GM12878 (cell line): ENCODE measurements at regions not wholly inside any gene's neighbourhood (a gene's known extent, or its start where the extent isn't known, plus 50 kb on each side); places are given as distances from the start of the nearest gene placed in this dataset.

Experiments used
- ATAC-seq: fragments of 200-7000 bp; cut with Tn5 transposase; 3 replicates; pipeline ENCODE4 v1.9.1; 2020; ENCODE audit warnings: mild to moderate bottlenecking, moderate library complexity
- BruUV-seq: library from RNA; stranded (reverse); fragments of 400-500 nt; replicated peaks from 2 replicates; lab custom pipeline; 2021; lab: Mats Ljungman, UMichigan
- CTCF ChIA-PET: fragments of 300-600 bp; sonication (Branson Sonifier 250); formaldehyde crosslinking; extraction: SDS; loops from one replicate; lab custom pipeline; 2021; ENCODE audit warnings: inconsistent platforms; lab: Yijun Ruan, JAX
- POLR2A ChIA-PET: fragments of 350-600 bp; formaldehyde crosslinking; extraction: SDS; loops from one replicate; lab custom pipeline; 2021; ENCODE audit warnings: inconsistent platforms; lab: Charles Lee
- RAD21 ChIA-PET: fragments of 300-600 bp; sonication (Branson Sonifier 250); formaldehyde crosslinking; loops from one replicate; lab custom pipeline; 2023; ENCODE audit warnings: antibody characterized with exemption; ENCODE audit not compliant: unreplicated experiment; lab: Charles Lee
- SMC1A ChIA-PET: fragments of 300-600 bp; sonication (Branson Sonifier 250); formaldehyde crosslinking; loops from one replicate; lab custom pipeline; 2023; ENCODE audit not compliant: unreplicated experiment, uncharacterized antibody; lab: Charles Lee
- DNase-seq: peaks from one replicate; pipeline ENCODE4 v3.0.0-alpha.2; 2011; ENCODE audit warnings: low read depth, low spot score
- FAIRE-seq: peaks from 3 replicates; lab custom pipeline; 2011; peaks lifted over from hg19 to GRCh38; lab: Jason Lieb, UNC
- H2AFZ ChIP-seq: 2 replicates; pipeline ENCODE4 v1.6.0; 2011; ENCODE audit warnings: low read depth, low read length, control low read depth; ENCODE audit not compliant: control insufficient read depth
- H3K27ac ChIP-seq: 2 replicates; pipeline ENCODE4 v1.5.1; 2011; ENCODE audit warnings: control low read depth; ENCODE audit not compliant: control insufficient read depth, insufficient read depth
- H3K27me3 ChIP-seq, 2 experiments: replicated peaks in 1 of 2; 2 replicates each; pipeline versions ENCODE4 v1.6.0 to v1.6.1; 2011; ENCODE audit warnings: low read length in 1 of 2; ENCODE audit not compliant: control insufficient read depth in 2 of 2, insufficient read depth in 2 of 2
- H3K36me3 ChIP-seq, 2 experiments: 2 replicates each; pipeline ENCODE4 v1.5.1; 2011; ENCODE audit warnings: low read length in 1 of 2; ENCODE audit not compliant: control insufficient read depth in 2 of 2, insufficient read depth in 2 of 2
- H3K4me1 ChIP-seq: 2 replicates; pipeline ENCODE4 v1.6.1; 2011; ENCODE audit warnings: mild to moderate bottlenecking, low read length, moderate library complexity, mixed read lengths; ENCODE audit not compliant: control insufficient read depth, insufficient read depth
- H3K4me2 ChIP-seq: 2 replicates; pipeline ENCODE4 v1.6.0; 2011; ENCODE audit warnings: control low read depth; ENCODE audit not compliant: control insufficient read depth, insufficient read depth
- H3K4me3 ChIP-seq: fragments of 200-600 bp; sonication (generic); 2 replicates; pipeline ENCODE4 v1.5.1; 2016
- H3K79me2 ChIP-seq: 2 replicates; pipeline ENCODE4 v1.6.0; 2011; ENCODE audit warnings: low read length; ENCODE audit not compliant: control insufficient read depth, insufficient read depth
- H3K9ac ChIP-seq: 2 replicates; pipeline ENCODE4 v1.8.0; 2011; ENCODE audit warnings: low read length, control low read depth, mixed read lengths; ENCODE audit not compliant: control insufficient read depth, insufficient read depth
- H3K9me3 ChIP-seq: replicated peaks from 3 replicates; pipeline ENCODE4 v1.5.1; 2011; ENCODE audit warnings: mild to moderate bottlenecking, low read length; ENCODE audit not compliant: control insufficient read depth, insufficient read depth
- H4K20me1 ChIP-seq: 2 replicates; pipeline ENCODE4 v1.6.0; 2011; ENCODE audit not compliant: control insufficient read depth, insufficient read depth
- ASH2L ChIP-seq: fragments of 300-600, 200-600 bp; sonication (generic); IDR thresholded peaks from 2 replicates; pipeline ENCODE4 v1.6.1; 2017; ENCODE audit warnings: low read depth, mild to moderate bottlenecking, borderline replicate concordance
- CEBPZ ChIP-seq: fragments of 150-350 bp; IDR thresholded peaks from 2 replicates; pipeline ENCODE4 v1.6.1; 2016; ENCODE audit warnings: low read depth, low read length
- CHD2 ChIP-seq: IDR thresholded peaks from 2 replicates; pipeline ENCODE4 v1.6.1; 2011; ENCODE audit warnings: low read depth, low read length, improper control_type of control experiment, borderline replicate concordance
- NFYB ChIP-seq: IDR thresholded peaks from 2 replicates; pipeline ENCODE4 v1.6.1; 2011; ENCODE audit warnings: low read depth, mild to moderate bottlenecking, low read length, improper control_type of control experiment, moderate library complexity; ENCODE audit not compliant: insufficient read depth
- ZNF207 ChIP-seq: fragments of 450-650 bp; IDR thresholded peaks from 2 replicates; pipeline ENCODE4 v1.6.1; 2014; ENCODE audit warnings: antibody characterized with exemption, mild to moderate bottlenecking, borderline replicate concordance
- ZNF384 ChIP-seq: IDR thresholded peaks from 2 replicates; pipeline ENCODE4 v1.6.1; 2012; ENCODE audit warnings: low read depth, mild to moderate bottlenecking, low read length, improper control_type of control experiment, borderline replicate concordance
- WGBS: methylation state at CpG from one replicate; pipeline ENCODE4 v1.1.6; 2016; ENCODE audit warnings: low lambda C conversion rate; ENCODE audit not compliant: insufficient replicate concordance, insufficient coverage; ENCODE audit errors: missing lambda C conversion rate; 5-methylcytosine and 5-hydroxymethylcytosine counted together
- in situ Hi-C: fragments of 300-500 bp; cut with MboI; formaldehyde crosslinking; loops from 9 replicates; pipeline ENCODE4 v1.14.3; 2018; ENCODE audit warnings: mixed read lengths
- intact Hi-C: fragments of 100-400 bp; cut with micrococcal nuclease; formaldehyde crosslinking; loops from one replicate; pipeline ENCODE4 v1.14.2; 2022; ENCODE audit not compliant: unreplicated experiment
- TF ChIP-seq, protein P1 (sequence below): IDR thresholded peaks from 2 replicates; pipeline ENCODE4 v1.6.1; 2011; ENCODE audit warnings: borderline replicate concordance, low read depth, mild to moderate bottlenecking, moderate library complexity, mixed read lengths, low read length; ENCODE audit not compliant: insufficient read depth; ENCODE audit errors: extremely low read length

GRCh38 chr1:22352355-22352754, 99.3 kb upstream of the ZBTB40 start (continued):
- TF ChIP-seq, protein P1, sequence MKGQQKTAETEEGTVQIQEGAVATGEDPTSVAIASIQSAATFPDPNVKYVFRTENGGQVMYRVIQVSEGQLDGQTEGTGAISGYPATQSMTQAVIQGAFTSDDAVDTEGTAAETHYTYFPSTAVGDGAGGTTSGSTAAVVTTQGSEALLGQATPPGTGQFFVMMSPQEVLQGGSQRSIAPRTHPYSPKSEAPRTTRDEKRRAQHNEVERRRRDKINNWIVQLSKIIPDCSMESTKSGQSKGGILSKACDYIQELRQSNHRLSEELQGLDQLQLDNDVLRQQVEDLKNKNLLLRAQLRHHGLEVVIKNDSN: no peak
- TF ChIP-seq ZNF207: no peak
- TF ChIP-seq NFYB: no peak
- no peak for TF ChIP-seq CHD2

- Histone ChIP-seq H4K20me1 (no peaks in the 10 kb centered on the region), H3K27me3 (peaks cover 0 to 2% of the 10 kb centered on the region in 2 experiments; a peak in 3 of 4 replicates), H3K9ac (no peak overlapping the region), H3K4me3 (no peak overlapping the region), H3K27ac (no peak overlapping the region), H3K4me1 (no peaks in the 10 kb centered on the region), H3K36me3 (no peaks in the 10 kb centered on the region), H3K4me2 (no peak overlapping the region), H3K79me2 (no peaks in the 10 kb centered on the region), H2AFZ (no peak overlapping the region), H3K9me3 (no peaks in the 10 kb centered on the region)
- in situ Hi-C loops: no loop called here
- BruUV-seq: no TSS peak
- FAIRE-seq (no peak), ATAC-seq (no peak)
- WGBS: 41% methylated on average over 7 of the region's 7 CpGs
- ChIA-PET POLR2A (no interaction called here), SMC1A (no interaction called here), CTCF (no interaction called here)
- TF ChIP-seq ZNF384: no peak
- no peak for TF ChIP-seq ASH2L
- TF ChIP-seq CEBPZ: no peak
- TF ChIP-seq, all 136 proteins: peak for 0
- DNase-seq: no peak
- intact Hi-C loops: no loop called here
- RAD21 ChIA-PET: interaction anchor here (0.6 kb wide), 1 partner anchor 159 kb away, joined by 4 read pairs; no protein-coding TSS in a partner anchor
Observed at GRCh38 chr1:22352896-22353295, 98.8 kb upstream of the ZBTB40 start.
